ENCODE measurements at regions not wholly inside any gene's neighbourhood (a gene's known extent, or its start where the extent isn't known, plus 50 kb on each side); places are given as distances from the start of the nearest gene placed in this dataset.

DNA sequence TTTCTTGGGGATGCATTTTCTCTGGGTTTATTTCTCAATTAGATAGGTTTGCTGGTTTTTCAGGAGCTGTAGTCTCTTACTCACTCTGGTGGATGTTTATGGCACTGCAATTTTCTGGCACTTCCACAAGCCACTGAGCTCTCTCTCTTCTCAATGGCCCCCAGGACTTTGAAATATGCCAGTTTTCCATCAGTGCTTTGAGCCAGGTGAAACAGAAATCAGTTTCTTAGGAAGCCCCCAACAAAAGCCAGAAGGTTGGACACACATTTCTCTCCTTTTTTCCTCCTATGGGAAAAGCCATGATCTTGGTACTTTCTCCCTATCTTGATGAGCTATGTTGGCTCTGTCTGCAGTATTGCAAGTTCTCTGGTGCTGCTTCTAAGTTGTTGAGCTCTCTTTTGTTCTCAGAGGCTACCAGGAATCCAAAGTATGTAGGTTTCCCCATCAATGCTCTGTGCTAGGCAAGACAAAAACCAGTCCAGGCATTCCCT lies 90.7 kb upstream of the SMIM36 start (continued):
- TF ChIP-seq RAD21 (IDR thresholded peaks at IDR 0.05 in 1 of 2, conservative IDR thresholded peaks at IDR 0.05 in 1 of 2; ENCODE audit: low read depth in 2 of 2, low read length in 2 of 2) (peak; percentile 77 to 83), TEAD4 (IDR thresholded peaks at IDR 0.05; ENCODE audit: low read depth, low read length) (peak; percentile 97), PHF8 (conservative IDR thresholded peaks at IDR 0.05; ENCODE audit: low read depth, low read length) (no peak), ASH2L (IDR thresholded peaks at IDR 0.05; ENCODE audit: low read length) (peak; percentile 99), RBBP5 (IDR thresholded peaks at IDR 0.05; ENCODE audit: borderline replicate concordance, low read depth, low read length) (peak; percentile 96; the same call in 1 of the 2 replicates)

All from H1 (cell line).